ENCODE measurements at regions not wholly inside any gene's neighbourhood (a gene's known extent, or its start where the extent isn't known, plus 50 kb on each side); places are given as distances from the start of the nearest gene placed in this dataset.

- WGBS, result 58% methylated on average over 2 of the region's 2 CpGs
These were observed 604.6 kb downstream of the MRPL39 start for GRCh38 chr21:25002676-25003075.

GRCh38 chr21:24995216-24995615 is 612.1 kb downstream of the MRPL39 start:
- ATAC-seq, result no peak

More at GRCh38 chr21:25002676-25003075, 604.6 kb downstream of the MRPL39 start:
- H3K4me1 ChIP-seq (ENCODE audit: control insufficient read depth, insufficient read depth, low read length), result no peaks in the 10 kb centered on the region
- no peak overlapping the region for H3K27ac ChIP-seq (ENCODE audit: low read length)
- H3K9me3 ChIP-seq (ENCODE audit: control insufficient read depth, low read length), result no peaks in the 10 kb centered on the region
- intact Hi-C loops (cut with DNase I), result no loop called here
- H3K4me3 ChIP-seq (ENCODE audit: low read length), result no peak overlapping the region
- DNase-seq (no peak), ATAC-seq (no peak)
- H3K27me3 ChIP-seq (ENCODE audit: control insufficient read depth, insufficient read depth), result no peaks in the 10 kb centered on the region

GRCh38 chr21:24994717-24995116 is 612.6 kb downstream of the MRPL39 start:
- no peak overlapping the region for H3K27ac ChIP-seq (ENCODE audit: low read length)
- ATAC-seq (no peak), DNase-seq (no peak)
- intact Hi-C loops (cut with DNase I), result no loop called here
- no peak overlapping the region for H3K4me3 ChIP-seq (ENCODE audit: low read length)
- H3K9me3 ChIP-seq (ENCODE audit: control insufficient read depth, low read length), result no peaks in the 10 kb centered on the region
- no peaks in the 10 kb centered on the region for H3K27me3 ChIP-seq (ENCODE audit: control insufficient read depth, insufficient read depth)
- WGBS, result 72% methylated on average over 4 of the region's 4 CpGs
- peaks cover 1% of the 10 kb centered on the region for H3K4me1 ChIP-seq (ENCODE audit: control insufficient read depth, insufficient read depth, low read length)

More at GRCh38 chr21:24995216-24995615, 612.1 kb downstream of the MRPL39 start:
- no peak for DNase-seq
- Histone ChIP-seq H3K4me1 (ENCODE audit: control insufficient read depth, insufficient read depth, low read length) (peaks cover 1% of the 10 kb centered on the region), H3K27me3 (ENCODE audit: control insufficient read depth, insufficient read depth) (no peaks in the 10 kb centered on the region), H3K4me3 (ENCODE audit: low read length) (no peak overlapping the region), H3K9me3 (ENCODE audit: control insufficient read depth, low read length) (no peaks in the 10 kb centered on the region), H3K27ac (ENCODE audit: low read length) (no peak overlapping the region)
- intact Hi-C loops (cut with DNase I), result no loop called here
- WGBS, result 9% methylated on average over 3 of the region's 3 CpGs

- no peak for ATAC-seq
- intact Hi-C loops (cut with DNase I), result no loop called here
- H3K4me3 ChIP-seq (ENCODE audit: low read length), result no peak overlapping the region
These were observed 617.8 kb downstream of the MRPL39 start for GRCh38 chr21:24989516-24989915.

GRCh38 chr21:24988941-24989340 is 618.3 kb downstream of the MRPL39 start:
- ATAC-seq (no peak), DNase-seq (no peak)
- no peaks in the 10 kb centered on the region for H3K27me3 ChIP-seq (ENCODE audit: control insufficient read depth, insufficient read depth)
- H3K27ac ChIP-seq (ENCODE audit: low read length), result no peak overlapping the region
- 91% methylated on average over 8 of the region's 8 CpGs for WGBS
- intact Hi-C loops (cut with DNase I), result no loop called here
- H3K4me1 ChIP-seq (ENCODE audit: control insufficient read depth, insufficient read depth, low read length), result no peaks in the 10 kb centered on the region
- no peaks in the 10 kb centered on the region for H3K9me3 ChIP-seq (ENCODE audit: control insufficient read depth, low read length)
- no peak overlapping the region for H3K4me3 ChIP-seq (ENCODE audit: low read length)

More at GRCh38 chr21:24989516-24989915, 617.8 kb downstream of the MRPL39 start:
- DNase-seq, result no peak
- no peaks in the 10 kb centered on the region for H3K9me3 ChIP-seq (ENCODE audit: control insufficient read depth, low read length)
- H3K27ac ChIP-seq (ENCODE audit: low read length), result no peak overlapping the region
- no peaks in the 10 kb centered on the region for H3K4me1 ChIP-seq (ENCODE audit: control insufficient read depth, insufficient read depth, low read length)
- no peaks in the 10 kb centered on the region for H3K27me3 ChIP-seq (ENCODE audit: control insufficient read depth, insufficient read depth)

GRCh38 chr21:24976238-24976637 is 631.0 kb downstream of the MRPL39 start:
- intact Hi-C loops (cut with DNase I), result no loop called here
- DNase-seq (no peak), ATAC-seq (no peak)
- no peak overlapping the region for H3K4me3 ChIP-seq (ENCODE audit: low read length)
- 55% methylated on average over 1 of the region's 1 CpG for WGBS
- H3K27ac ChIP-seq (ENCODE audit: low read length), result no peak overlapping the region
- no peaks in the 10 kb centered on the region for H3K4me1 ChIP-seq (ENCODE audit: control insufficient read depth, insufficient read depth, low read length)
- H3K27me3 ChIP-seq (ENCODE audit: control insufficient read depth, insufficient read depth), result no peaks in the 10 kb centered on the region
- H3K9me3 ChIP-seq (ENCODE audit: control insufficient read depth, low read length), result no peaks in the 10 kb centered on the region

GRCh38 chr21:24969068-24969467 is 638.2 kb downstream of the MRPL39 start:
- ATAC-seq (no peak), DNase-seq (no peak)
- Histone ChIP-seq H3K9me3 (ENCODE audit: control insufficient read depth, low read length) (no peaks in the 10 kb centered on the region), H3K27ac (ENCODE audit: low read length) (no peak overlapping the region), H3K4me3 (ENCODE audit: low read length) (no peak overlapping the region), H3K4me1 (ENCODE audit: control insufficient read depth, insufficient read depth, low read length) (no peaks in the 10 kb centered on the region), H3K27me3 (ENCODE audit: control insufficient read depth, insufficient read depth) (no peaks in the 10 kb centered on the region)
- intact Hi-C loops (cut with DNase I), result no loop called here
- 71% methylated on average over 1 of the region's 1 CpG for WGBS

- intact Hi-C loops (cut with DNase I), result no loop called here
- Histone ChIP-seq H3K9me3 (ENCODE audit: control insufficient read depth, low read length) (no peaks in the 10 kb centered on the region), H3K27me3 (ENCODE audit: control insufficient read depth, insufficient read depth) (no peaks in the 10 kb centered on the region), H3K4me3 (ENCODE audit: low read length) (no peak overlapping the region), H3K27ac (ENCODE audit: low read length) (no peak overlapping the region), H3K4me1 (ENCODE audit: control insufficient read depth, insufficient read depth, low read length) (no peaks in the 10 kb centered on the region)
- ATAC-seq (no peak), DNase-seq (no peak)
- 66% methylated on average over 6 of the region's 6 CpGs for WGBS
These were observed 651.9 kb downstream of the MRPL39 start for GRCh38 chr21:24955275-24955961.

- Histone ChIP-seq H3K4me3 (ENCODE audit: low read length) (no peak overlapping the region), H3K9me3 (ENCODE audit: control insufficient read depth, low read length) (no peaks in the 10 kb centered on the region), H3K27ac (ENCODE audit: low read length) (no peak overlapping the region), H3K27me3 (ENCODE audit: control insufficient read depth, insufficient read depth) (no peaks in the 10 kb centered on the region), H3K4me1 (ENCODE audit: control insufficient read depth, insufficient read depth, low read length) (no peaks in the 10 kb centered on the region)
- 58% methylated on average over 4 of the region's 4 CpGs for WGBS
- no peak for ATAC-seq
- intact Hi-C loops (cut with DNase I), result no loop called here
- no peak for DNase-seq
These were observed 659.1 kb downstream of the MRPL39 start for GRCh38 chr21:24948186-24948585.

- Histone ChIP-seq H3K4me1 (ENCODE audit: control insufficient read depth, insufficient read depth, low read length) (no peaks in the 10 kb centered on the region), H3K4me3 (ENCODE audit: low read length) (no peak overlapping the region), H3K27me3 (ENCODE audit: control insufficient read depth, insufficient read depth) (no peaks in the 10 kb centered on the region), H3K9me3 (ENCODE audit: control insufficient read depth, low read length) (no peaks in the 10 kb centered on the region), H3K27ac (ENCODE audit: low read length) (no peak overlapping the region)
- DNase-seq (no peak), ATAC-seq (no peak)
- intact Hi-C loops (cut with DNase I), result no loop called here
These were observed 661.4 kb downstream of the MRPL39 start for GRCh38 chr21:24945910-24946309.

- WGBS, result 64% methylated on average over 4 of the region's 4 CpGs
- H3K27ac ChIP-seq (ENCODE audit: low read length), result no peak overlapping the region
- intact Hi-C loops (cut with DNase I), result no loop called here
- no peak for ATAC-seq
- no peaks in the 10 kb centered on the region for H3K9me3 ChIP-seq (ENCODE audit: control insufficient read depth, low read length)
- DNase-seq, result no peak
- no peak overlapping the region for H3K4me3 ChIP-seq (ENCODE audit: low read length)
- H3K27me3 ChIP-seq (ENCODE audit: control insufficient read depth, insufficient read depth), result no peaks in the 10 kb centered on the region
- no peaks in the 10 kb centered on the region for H3K4me1 ChIP-seq (ENCODE audit: control insufficient read depth, insufficient read depth, low read length)
These were observed 665.7 kb downstream of the MRPL39 start for GRCh38 chr21:24941316-24942185.
